HL-60 (cell line): ENCODE measurements at regions not wholly inside any gene's neighbourhood (a gene's known extent, or its start where the extent isn't known, plus 50 kb on each side); places are given as distances from the start of the nearest gene placed in this dataset.

Source experiments
- DNase-seq, 2 experiments: peaks; one replicate each; pipeline ENCODE4 v3.0.0-alpha.2; 2010 to 2020; ENCODE audit warnings: low read depth in 1 of 2, low spot score in 1 of 2
- H3K27ac ChIP-seq: fragments of 250-450 bp; sonication (Bioruptor Pico); replicated peaks from 2 replicates; pipeline ENCODE4 v1.5.1; 2020; ENCODE audit warnings: mild to moderate bottlenecking, moderate library complexity
- H3K27me3 ChIP-seq: fragments of 250-450 bp; sonication (Bioruptor Pico); 2 replicates; pipeline ENCODE4 v1.5.1; 2021; ENCODE audit warnings: mild to moderate bottlenecking, moderate library complexity; ENCODE audit not compliant: insufficient read depth, poor library complexity, severe bottlenecking
- H3K4me3 ChIP-seq: replicated peaks from 2 replicates; pipeline ENCODE4 v1.5.1; 2011; ENCODE audit warnings: mild to moderate bottlenecking, control low read depth, low read length; ENCODE audit not compliant: insufficient read depth
- CTCF ChIP-seq: IDR thresholded peaks from one replicate; pipeline ENCODE4 v1.5.1; 2011; ENCODE audit warnings: low read length, control low read depth, inconsistent platforms; ENCODE audit not compliant: insufficient read depth
- GABPA ChIP-seq: IDR thresholded peaks from 2 replicates; pipeline ENCODE4 v1.6.1; 2012; ENCODE audit warnings: low read depth
- POLR2AphosphoS5 ChIP-seq: IDR thresholded peaks from 2 replicates; pipeline ENCODE4 v1.6.1; 2012; ENCODE audit warnings: low read depth
- REST ChIP-seq: IDR thresholded peaks from 2 replicates; pipeline ENCODE4 v1.6.1; 2012; ENCODE audit warnings: low read depth; ENCODE audit not compliant: insufficient replicate concordance
- SPI1 ChIP-seq: IDR thresholded peaks from 2 replicates; pipeline ENCODE4 v1.6.1; 2012; ENCODE audit warnings: low read depth, mild to moderate bottlenecking, borderline replicate concordance

- Histone ChIP-seq H3K27ac (no peak overlapping the region), H3K27me3 (no peaks in the 10 kb centered on the region), H3K4me3 (no peak overlapping the region)
- DNase-seq: no peak
- TF ChIP-seq SPI1 (no peak), CTCF (no peak), REST (no peak), POLR2AphosphoS5 (no peak), GABPA (no peak)
Measured at GRCh38 chr3:165697910-165698309, 139.3 kb downstream of the BCHE start.

- Histone ChIP-seq H3K27me3 (no peaks in the 10 kb centered on the region), H3K4me3 (no peak overlapping the region), H3K27ac (no peak overlapping the region)
- DNase-seq: no peak
- TF ChIP-seq CTCF (no peak), GABPA (no peak), POLR2AphosphoS5 (no peak), REST (no peak), SPI1 (no peak)
Measured at GRCh38 chr3:165696496-165696895, 140.7 kb downstream of the BCHE start.

- no peak for DNase-seq
- no peak overlapping the region for H3K4me3 ChIP-seq
- no peaks in the 10 kb centered on the region for H3K27me3 ChIP-seq
- no peak for TF ChIP-seq GABPA
- TF ChIP-seq POLR2AphosphoS5: no peak
- no peak for TF ChIP-seq CTCF
- no peak for TF ChIP-seq SPI1
- no peak for TF ChIP-seq REST
- no peak overlapping the region for H3K27ac ChIP-seq
Measured at GRCh38 chr3:165683947-165684346, 153.3 kb downstream of the BCHE start.
